OCI-LY7 (cell line): ENCODE measurements at regions not wholly inside any gene's neighbourhood (a gene's known extent, or its start where the extent isn't known, plus 50 kb on each side); places are given as distances from the start of the nearest gene placed in this dataset.

Source experiments
- BruUV-seq: library from RNA; stranded (reverse); fragments of 400-500 nt; replicated peaks from 2 replicates; lab custom pipeline; 2021; lab: Mats Ljungman, UMichigan
- CTCF ChIA-PET: fragments of 300-600 bp; sonication (Branson Sonifier 250); formaldehyde crosslinking; loops from one replicate; lab custom pipeline; 2022; ENCODE audit warnings: antibody characterized with exemption; ENCODE audit not compliant: unreplicated experiment; lab: Charles Lee
- POLR2A ChIA-PET: fragments of 300-600 bp; sonication (Branson Sonifier 250); formaldehyde crosslinking; loops from one replicate; lab custom pipeline; 2022; ENCODE audit warnings: antibody characterized with exemption; lab: Charles Lee
- DNase-seq: peaks from one replicate; pipeline ENCODE4 v3.0.0-alpha.2; 2015; ENCODE audit warnings: low spot score
- H2AFZ ChIP-seq: fragments of 200-600 bp; sonication (generic), shearing (Covaris generic); 2 replicates; pipeline ENCODE4 v1.6.1; 2014; ENCODE audit warnings: mild to moderate bottlenecking, antibody characterized with exemption, low read length, moderate library complexity
- H3K27ac ChIP-seq: fragments of 200-600 bp; sonication (generic); 2 replicates; pipeline ENCODE4 v1.5.1; 2014; ENCODE audit warnings: mixed run types, low read depth, mild to moderate bottlenecking, moderate library complexity, low read length, inconsistent platforms; ENCODE audit not compliant: poor library complexity, severe bottlenecking
- H3K36me3 ChIP-seq: fragments of 200-600 bp; sonication (generic); 2 replicates; pipeline ENCODE4 v1.6.1; 2014; ENCODE audit warnings: mild to moderate bottlenecking, antibody characterized with exemption, low read length, moderate library complexity, mixed read lengths; ENCODE audit not compliant: insufficient read depth
- H3K4me1 ChIP-seq: fragments of 200-600 bp; sonication (generic); 2 replicates; pipeline ENCODE4 v1.5.1; 2014; ENCODE audit warnings: mild to moderate bottlenecking, low read length; ENCODE audit not compliant: insufficient read depth, poor library complexity, severe bottlenecking
- H3K4me2 ChIP-seq: fragments of 200-600 bp; sonication (generic); 2 replicates; pipeline ENCODE4 v1.6.1; 2014; ENCODE audit warnings: mild to moderate bottlenecking, low read length
- H3K4me3 ChIP-seq: fragments of 200-600 bp; sonication (generic); 2 replicates; pipeline ENCODE4 v1.5.1; 2014; ENCODE audit warnings: mild to moderate bottlenecking, low read depth, low read length; ENCODE audit not compliant: poor library complexity, severe bottlenecking
- H3K79me2 ChIP-seq: fragments of 200-600 bp; sonication (generic); 2 replicates; pipeline ENCODE4 v1.6.1; 2016; ENCODE audit warnings: low read depth, mild to moderate bottlenecking, low read length, moderate library complexity, mixed read lengths; ENCODE audit not compliant: insufficient read depth
- H3K9me2 ChIP-seq: fragments of 200-600 bp; sonication (generic); 2 replicates; pipeline ENCODE4 v1.6.1; 2016; ENCODE audit warnings: mild to moderate bottlenecking, low read length, mixed read lengths; ENCODE audit not compliant: insufficient read depth
- H3K9me3 ChIP-seq: fragments of 200-600 bp; sonication (generic); 2 replicates; pipeline ENCODE4 v1.6.1; 2014; ENCODE audit warnings: mild to moderate bottlenecking, mixed run types, low read length, mixed read lengths
- H4K20me1 ChIP-seq: fragments of 200-600 bp; sonication (generic); 2 replicates; pipeline ENCODE4 v1.6.1; 2014; ENCODE audit warnings: mild to moderate bottlenecking, antibody characterized with exemption, low read length, moderate library complexity, mixed read lengths; ENCODE audit not compliant: insufficient read depth
- EZH2phosphoT487 ChIP-seq: fragments of 200-600 bp; sonication (generic); IDR thresholded peaks from 2 replicates; pipeline ENCODE4 v1.6.1; 2018; ENCODE audit warnings: low read depth, borderline replicate concordance, mild to moderate bottlenecking, mixed run types, antibody characterized with exemption, low read length, moderate library complexity, mixed read lengths
- intact Hi-C: fragments of 100-400 bp; cut with micrococcal nuclease; formaldehyde crosslinking; loops from one replicate; pipeline ENCODE4 v1.10.0; 2022; ENCODE audit not compliant: unreplicated experiment
- TF ChIP-seq, protein P1 (sequence below): fragments of 200-600 bp; sonication (generic); conservative IDR thresholded peaks from 2 replicates; pipeline ENCODE4 v1.5.1; 2014; ENCODE audit warnings: mild to moderate bottlenecking, antibody characterized with exemption, low read length, moderate library complexity, mixed read lengths

DNA sequence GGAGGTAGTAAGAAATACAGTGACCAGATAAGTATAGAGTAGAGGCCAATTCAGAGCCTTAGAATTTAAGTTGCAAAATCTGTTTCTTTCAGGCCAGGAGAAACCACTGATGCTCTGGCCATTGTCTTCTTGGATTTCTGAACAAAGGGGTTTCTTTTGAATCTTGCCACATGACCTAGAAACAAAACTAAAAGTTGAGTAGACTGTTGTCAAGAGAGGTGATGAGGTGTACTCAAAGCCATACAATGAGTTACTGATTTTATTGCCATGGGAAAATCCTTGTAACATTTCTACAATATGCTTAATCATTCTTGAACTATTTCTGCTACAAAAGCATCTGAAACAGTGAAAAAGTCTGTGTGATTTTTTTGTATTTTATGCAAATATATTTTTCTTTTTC lies 881.3 kb downstream of the CDH11 start:
- H3K4me2 ChIP-seq = no peak overlapping the region
- DNase-seq = no peak
- POLR2A ChIA-PET = no interaction called here
- H3K27ac ChIP-seq = no peak overlapping the region
- no peaks in the 10 kb centered on the region for H3K9me2 ChIP-seq
- TF ChIP-seq, protein P1, sequence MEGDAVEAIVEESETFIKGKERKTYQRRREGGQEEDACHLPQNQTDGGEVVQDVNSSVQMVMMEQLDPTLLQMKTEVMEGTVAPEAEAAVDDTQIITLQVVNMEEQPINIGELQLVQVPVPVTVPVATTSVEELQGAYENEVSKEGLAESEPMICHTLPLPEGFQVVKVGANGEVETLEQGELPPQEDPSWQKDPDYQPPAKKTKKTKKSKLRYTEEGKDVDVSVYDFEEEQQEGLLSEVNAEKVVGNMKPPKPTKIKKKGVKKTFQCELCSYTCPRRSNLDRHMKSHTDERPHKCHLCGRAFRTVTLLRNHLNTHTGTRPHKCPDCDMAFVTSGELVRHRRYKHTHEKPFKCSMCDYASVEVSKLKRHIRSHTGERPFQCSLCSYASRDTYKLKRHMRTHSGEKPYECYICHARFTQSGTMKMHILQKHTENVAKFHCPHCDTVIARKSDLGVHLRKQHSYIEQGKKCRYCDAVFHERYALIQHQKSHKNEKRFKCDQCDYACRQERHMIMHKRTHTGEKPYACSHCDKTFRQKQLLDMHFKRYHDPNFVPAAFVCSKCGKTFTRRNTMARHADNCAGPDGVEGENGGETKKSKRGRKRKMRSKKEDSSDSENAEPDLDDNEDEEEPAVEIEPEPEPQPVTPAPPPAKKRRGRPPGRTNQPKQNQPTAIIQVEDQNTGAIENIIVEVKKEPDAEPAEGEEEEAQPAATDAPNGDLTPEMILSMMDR = no peak
- TF ChIP-seq EZH2phosphoT487 = no peak
- BruUV-seq = no TSS peak
- intact Hi-C loops = no loop called here
- H3K9me3 ChIP-seq = peaks cover 18% of the 10 kb centered on the region
- H3K4me3 ChIP-seq = no peak overlapping the region
- H3K36me3 ChIP-seq = no peaks in the 10 kb centered on the region; the same call in 1 of the 2 replicates
- peak overlapping the region; percentile 35; the same call in 1 of the 2 replicates for H2AFZ ChIP-seq
- H3K4me1 ChIP-seq = no peaks in the 10 kb centered on the region
- no peaks in the 10 kb centered on the region for H4K20me1 ChIP-seq
- no peaks in the 10 kb centered on the region for H3K79me2 ChIP-seq
- CTCF ChIA-PET = no interaction called here

DNA sequence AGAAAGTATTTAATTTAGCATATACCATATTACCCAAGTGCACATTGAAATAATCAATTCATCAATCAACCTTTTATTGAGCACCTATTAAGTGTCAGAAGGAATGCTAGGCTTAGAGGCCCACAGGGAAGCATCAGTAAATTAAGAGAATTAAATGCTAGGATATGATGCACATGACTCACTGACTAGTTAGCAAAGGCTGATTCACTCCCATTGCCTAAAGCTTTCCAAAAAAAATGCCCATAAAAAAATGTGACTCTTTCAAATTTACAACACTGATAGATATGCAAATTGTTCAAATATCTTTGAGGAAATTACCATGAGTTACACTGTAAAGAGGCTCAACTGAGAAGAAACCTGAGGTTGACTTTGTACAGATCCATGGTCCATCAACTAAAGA lies 883.3 kb downstream of the CDH11 start:
- Histone ChIP-seq H3K27ac (no peak overlapping the region), H3K4me3 (no peak overlapping the region), H3K36me3 (no peaks in the 10 kb centered on the region), H3K4me2 (no peak overlapping the region), H3K9me2 (no peaks in the 10 kb centered on the region), H3K4me1 (no peaks in the 10 kb centered on the region), H2AFZ (no peak overlapping the region), H4K20me1 (no peaks in the 10 kb centered on the region), H3K9me3 (0 out of 2 replicates have a peak, but pooled peaks cover 6% of the 10 kb centered on the region), H3K79me2 (no peaks in the 10 kb centered on the region)
- POLR2A ChIA-PET = interaction anchor here (0.5 to 0.6 kb wide), 2 partner anchors 99 to 703 kb away, joined by 3 to 4 read pairs; no protein-coding TSS in a partner anchor
- intact Hi-C loops = no loop called here
- CTCF ChIA-PET = no interaction called here
- BruUV-seq = no TSS peak
- DNase-seq = no peak
- TF ChIP-seq, protein P1 = no peak
- no peak for TF ChIP-seq EZH2phosphoT487

DNA sequence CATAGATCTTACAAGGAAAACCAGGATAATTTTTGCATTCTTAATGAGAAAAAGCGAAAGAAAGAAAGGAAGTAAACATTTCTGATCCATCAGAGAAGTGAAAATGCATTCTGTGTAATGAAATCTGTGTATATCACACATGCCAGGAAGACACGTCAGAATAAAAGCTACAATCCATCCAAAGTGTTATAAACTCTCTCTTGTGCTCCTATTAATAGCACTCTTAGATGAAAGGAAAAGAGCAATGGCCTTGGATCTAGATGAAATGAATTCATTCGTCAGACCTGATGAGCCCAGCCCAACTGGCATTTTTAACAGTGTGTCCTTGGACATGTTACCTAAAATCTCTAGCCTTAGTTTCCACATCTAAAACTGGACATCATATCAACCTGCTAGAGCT lies 885.5 kb downstream of the CDH11 start:
- intact Hi-C loops = no loop called here

More for the DNA sequence above, 885.5 kb downstream of the CDH11 start:
- TF ChIP-seq, protein P1 = no peak
- TF ChIP-seq EZH2phosphoT487 = no peak
- no peak overlapping the region for H3K4me3 ChIP-seq
- no peaks in the 10 kb centered on the region for H3K79me2 ChIP-seq
- no peaks in the 10 kb centered on the region for H4K20me1 ChIP-seq
- no peak overlapping the region for H3K4me2 ChIP-seq
- BruUV-seq = no TSS peak
- H3K27ac ChIP-seq = no peak overlapping the region
- 0 out of 2 replicates have a peak, but pooled peaks cover 7% of the 10 kb centered on the region for H3K9me3 ChIP-seq
- no peaks in the 10 kb centered on the region for H3K4me1 ChIP-seq
- DNase-seq = no peak
- POLR2A ChIA-PET = interaction anchor here (0.7 to 1.2 kb wide), 2 partner anchors 13 to 15 kb away, joined by 3 read pairs; no protein-coding TSS in a partner anchor
- peak overlapping the region; percentile 17; the same call in 1 of the 2 replicates for H2AFZ ChIP-seq
- CTCF ChIA-PET = no interaction called here
- peaks cover under 1% of the 10 kb centered on the region; the same call in 1 of the 2 replicates for H3K36me3 ChIP-seq
- no peaks in the 10 kb centered on the region for H3K9me2 ChIP-seq
